ENCODE measurements at regions not wholly inside any gene's neighbourhood (a gene's known extent, or its start where the extent isn't known, plus 50 kb on each side); places are given as distances from the start of the nearest gene placed in this dataset.

DNA sequence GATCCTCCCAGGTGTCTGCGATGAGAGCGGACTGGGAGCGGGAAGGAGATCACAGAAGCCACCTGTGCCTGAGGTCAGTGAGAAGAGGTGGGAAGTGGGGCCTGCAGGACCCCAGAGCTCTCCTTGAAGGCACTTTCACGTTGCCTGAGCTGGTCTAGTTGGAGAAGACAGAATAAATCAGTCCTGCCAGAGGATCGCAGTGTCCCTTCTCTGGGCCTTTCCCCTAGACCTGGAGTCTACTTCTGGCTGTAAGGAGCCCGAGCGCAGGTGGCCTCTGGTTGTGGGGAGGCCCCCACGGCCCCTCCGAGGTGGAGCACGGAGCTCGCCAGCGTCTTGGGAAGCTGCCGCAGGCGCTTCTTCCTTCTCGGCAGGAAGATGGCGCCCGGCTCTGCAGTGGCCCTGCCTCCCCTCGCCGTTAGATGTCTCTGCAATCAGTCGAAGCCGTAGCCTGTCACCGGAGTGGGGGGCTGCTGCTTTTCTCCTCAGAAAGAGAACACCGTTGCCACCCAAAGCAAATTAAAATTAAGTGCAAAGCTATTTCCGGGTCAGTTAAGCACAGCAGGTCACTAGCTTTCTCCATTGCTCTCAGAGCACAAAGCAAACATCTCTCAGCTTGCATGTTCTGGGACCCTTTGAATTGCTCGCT is 212.0 kb upstream of the MYT1L start:
- no peak overlapping the region for H3K9ac ChIP-seq (ENCODE audit: low read length)
- no peaks in the 10 kb centered on the region for H3F3A ChIP-seq (ENCODE audit: insufficient read depth, low read length)
- H3K79me2 ChIP-seq (ENCODE audit: insufficient read depth, low read length) = no peaks in the 10 kb centered on the region
- no peak overlapping the region for H2AFZ ChIP-seq (ENCODE audit: low read length)
- H4K20me1 ChIP-seq (ENCODE audit: insufficient read depth, low read length) = no peaks in the 10 kb centered on the region
- H3K4me1 ChIP-seq (ENCODE audit: insufficient read depth, low read length, severe bottlenecking) = no peaks in the 10 kb centered on the region
- no peak overlapping the region for H3K27ac ChIP-seq (ENCODE audit: low read depth, low read length, poor library complexity, severe bottlenecking)
- H3K36me3 ChIP-seq (ENCODE audit: insufficient read depth, low read length) = no peaks in the 10 kb centered on the region
- no peak overlapping the region for H3K4me3 ChIP-seq (ENCODE audit: low read depth, low read length, poor library complexity, severe bottlenecking)
- H3K27me3 ChIP-seq (ENCODE audit: insufficient read depth, low read length) = no peaks in the 10 kb centered on the region
- no peaks in the 10 kb centered on the region for H3K9me3 ChIP-seq (ENCODE audit: low read length)
- H3K9me2 ChIP-seq (ENCODE audit: low read depth, low read length) = no peaks in the 10 kb centered on the region
- TF ChIP-seq EZH2 (IDR thresholded peaks at IDR 0.05; ENCODE audit: borderline replicate concordance, low read length) = no peak
- TF ChIP-seq, protein P1, sequence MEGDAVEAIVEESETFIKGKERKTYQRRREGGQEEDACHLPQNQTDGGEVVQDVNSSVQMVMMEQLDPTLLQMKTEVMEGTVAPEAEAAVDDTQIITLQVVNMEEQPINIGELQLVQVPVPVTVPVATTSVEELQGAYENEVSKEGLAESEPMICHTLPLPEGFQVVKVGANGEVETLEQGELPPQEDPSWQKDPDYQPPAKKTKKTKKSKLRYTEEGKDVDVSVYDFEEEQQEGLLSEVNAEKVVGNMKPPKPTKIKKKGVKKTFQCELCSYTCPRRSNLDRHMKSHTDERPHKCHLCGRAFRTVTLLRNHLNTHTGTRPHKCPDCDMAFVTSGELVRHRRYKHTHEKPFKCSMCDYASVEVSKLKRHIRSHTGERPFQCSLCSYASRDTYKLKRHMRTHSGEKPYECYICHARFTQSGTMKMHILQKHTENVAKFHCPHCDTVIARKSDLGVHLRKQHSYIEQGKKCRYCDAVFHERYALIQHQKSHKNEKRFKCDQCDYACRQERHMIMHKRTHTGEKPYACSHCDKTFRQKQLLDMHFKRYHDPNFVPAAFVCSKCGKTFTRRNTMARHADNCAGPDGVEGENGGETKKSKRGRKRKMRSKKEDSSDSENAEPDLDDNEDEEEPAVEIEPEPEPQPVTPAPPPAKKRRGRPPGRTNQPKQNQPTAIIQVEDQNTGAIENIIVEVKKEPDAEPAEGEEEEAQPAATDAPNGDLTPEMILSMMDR (IDR thresholded peaks at IDR 0.05; ENCODE audit: low read length) = no peak
- no peak overlapping the region for H3K4me2 ChIP-seq (ENCODE audit: low read length)

DNA sequence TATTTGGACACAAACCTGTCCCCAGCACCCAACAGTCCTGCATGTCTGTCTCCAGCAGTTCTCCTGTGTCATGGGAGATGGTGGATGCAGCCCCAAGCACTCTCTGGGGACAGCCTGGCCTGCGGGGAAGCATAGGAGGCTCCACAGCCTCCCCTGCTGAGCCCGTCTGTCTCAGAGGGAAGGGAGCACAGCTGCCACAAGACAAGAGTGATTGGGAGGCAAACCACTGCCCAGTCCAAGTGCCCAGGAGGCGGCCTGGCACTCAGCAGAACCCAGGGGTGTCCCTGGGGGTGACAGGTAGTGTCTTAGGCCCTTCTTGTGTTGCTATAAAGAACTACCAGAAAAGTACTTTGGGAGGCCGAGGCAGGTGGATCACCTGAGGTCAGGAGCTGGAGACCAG is 211.2 kb upstream of the MYT1L start:
- H3K27me3 ChIP-seq (ENCODE audit: insufficient read depth, low read length) = no peaks in the 10 kb centered on the region
- no peaks in the 10 kb centered on the region for H3K4me1 ChIP-seq (ENCODE audit: insufficient read depth, low read length, severe bottlenecking)
- H3K9me3 ChIP-seq (ENCODE audit: low read length) = no peaks in the 10 kb centered on the region
- H3K36me3 ChIP-seq (ENCODE audit: insufficient read depth, low read length) = no peaks in the 10 kb centered on the region
- H3K79me2 ChIP-seq (ENCODE audit: insufficient read depth, low read length) = no peaks in the 10 kb centered on the region
- H3K9me2 ChIP-seq (ENCODE audit: low read depth, low read length) = no peaks in the 10 kb centered on the region
- no peaks in the 10 kb centered on the region for H4K20me1 ChIP-seq (ENCODE audit: insufficient read depth, low read length)
- no peak overlapping the region for H3K4me2 ChIP-seq (ENCODE audit: low read length)
- H2AFZ ChIP-seq (ENCODE audit: low read length) = no peak overlapping the region
- H3K9ac ChIP-seq (ENCODE audit: low read length) = no peak overlapping the region
- TF ChIP-seq, protein P1 (IDR thresholded peaks at IDR 0.05; ENCODE audit: low read length) = no peak
- no peak for TF ChIP-seq EZH2 (IDR thresholded peaks at IDR 0.05; ENCODE audit: borderline replicate concordance, low read length)
- H3K4me3 ChIP-seq (ENCODE audit: low read depth, low read length, poor library complexity, severe bottlenecking) = no peak overlapping the region
- H3F3A ChIP-seq (ENCODE audit: insufficient read depth, low read length) = no peaks in the 10 kb centered on the region
- H3K27ac ChIP-seq (ENCODE audit: low read depth, low read length, poor library complexity, severe bottlenecking) = no peak overlapping the region

GRCh38 chr2:2540406-2540805 is 209.3 kb upstream of the MYT1L start:
- Histone ChIP-seq H3K79me2 (ENCODE audit: insufficient read depth, low read length) (no peaks in the 10 kb centered on the region), H4K20me1 (ENCODE audit: insufficient read depth, low read length) (no peaks in the 10 kb centered on the region), H3K4me2 (ENCODE audit: low read length) (no peak overlapping the region), H3K27me3 (ENCODE audit: insufficient read depth, low read length) (no peaks in the 10 kb centered on the region), H3K9ac (ENCODE audit: low read length) (no peak overlapping the region), H3K4me3 (ENCODE audit: low read depth, low read length, poor library complexity, severe bottlenecking) (no peak overlapping the region), H3K9me3 (ENCODE audit: low read length) (no peaks in the 10 kb centered on the region), H3K4me1 (ENCODE audit: insufficient read depth, low read length, severe bottlenecking) (no peaks in the 10 kb centered on the region), H3K9me2 (ENCODE audit: low read depth, low read length) (no peaks in the 10 kb centered on the region), H2AFZ (ENCODE audit: low read length) (no peak overlapping the region), H3K27ac (ENCODE audit: low read depth, low read length, poor library complexity, severe bottlenecking) (no peak overlapping the region), H3K36me3 (ENCODE audit: insufficient read depth, low read length) (no peaks in the 10 kb centered on the region), H3F3A (ENCODE audit: insufficient read depth, low read length) (no peaks in the 10 kb centered on the region)
- TF ChIP-seq, protein P1 (IDR thresholded peaks at IDR 0.05; ENCODE audit: low read length) = no peak
- no peak for TF ChIP-seq EZH2 (IDR thresholded peaks at IDR 0.05; ENCODE audit: borderline replicate concordance, low read length)
